HG03575 (cell line): ENCODE measurements at regions not wholly inside any gene's neighbourhood (a gene's known extent, or its start where the extent isn't known, plus 50 kb on each side); places are given as distances from the start of the nearest gene placed in this dataset.

Experiments
- ATAC-seq: cut with Tn5 transposase; IDR thresholded peaks from one replicate; pipeline ENCODE4 v1.9.1; 2021; ENCODE audit not compliant: unreplicated experiment, insufficient number of reproducible peaks, low FRiP score; ENCODE audit errors: extremely low read depth

- ATAC-seq, result no peak
These were observed 78.1 kb downstream of the ASB9 start for GRCh38 chrX:15191830-15192229.

GRCh38 chrX:15188039-15188438, 81.8 kb downstream of the ASB9 start:
- ATAC-seq, result no peak

GRCh38 chrX:15177316-15177715, 92.6 kb downstream of the ASB9 start:
- no peak for ATAC-seq

GRCh38 chrX:15173411-15173810, 96.5 kb downstream of the ASB9 start:
- no peak for ATAC-seq

- ATAC-seq, result no peak
These were observed 99.0 kb downstream of the ASB9 start for GRCh38 chrX:15170927-15171326.

GRCh38 chrX:15167826-15168225, 102.1 kb downstream of the ASB9 start:
- no peak for ATAC-seq

GRCh38 chrX:15165832-15166231, 104.1 kb downstream of the ASB9 start:
- ATAC-seq, result no peak

GRCh38 chrX:15163131-15163530, 106.8 kb downstream of the ASB9 start:
- ATAC-seq, result no peak

GRCh38 chrX:15160558-15161095, 109.3 kb downstream of the ASB9 start:
- no peak for ATAC-seq

GRCh38 chrX:15158736-15159406, 111.0 kb downstream of the ASB9 start:
- ATAC-seq, result no peak

GRCh38 chrX:15158350-15158735, 111.5 kb downstream of the ASB9 start:
- ATAC-seq, result no peak

- no peak for ATAC-seq
These were observed 112.3 kb downstream of the ASB9 start for GRCh38 chrX:15157624-15158023.

GRCh38 chrX:15151267-15152186, 118.4 kb downstream of the ASB9 start:
- ATAC-seq, result peak; percentile 50

- ATAC-seq, result no peak
These were observed 119.3 kb downstream of the ASB9 start for GRCh38 chrX:15150586-15150985.

GRCh38 chrX:15146515-15146914, 123.4 kb downstream of the ASB9 start:
- no peak for ATAC-seq

- no peak for ATAC-seq
These were observed 126.1 kb downstream of the ASB9 start for GRCh38 chrX:15143825-15144121.

- ATAC-seq, result no peak
These were observed 126.6 kb downstream of the ASB9 start for GRCh38 chrX:15143050-15143824.

GRCh38 chrX:15142084-15142715, 127.7 kb downstream of the ASB9 start:
- no peak for ATAC-seq

GRCh38 chrX:15136795-15137194, 133.1 kb downstream of the ASB9 start:
- no peak for ATAC-seq
